ENCODE measurements at regions not wholly inside any gene's neighbourhood (a gene's known extent, or its start where the extent isn't known, plus 50 kb on each side); places are given as distances from the start of the nearest gene placed in this dataset.

DNA sequence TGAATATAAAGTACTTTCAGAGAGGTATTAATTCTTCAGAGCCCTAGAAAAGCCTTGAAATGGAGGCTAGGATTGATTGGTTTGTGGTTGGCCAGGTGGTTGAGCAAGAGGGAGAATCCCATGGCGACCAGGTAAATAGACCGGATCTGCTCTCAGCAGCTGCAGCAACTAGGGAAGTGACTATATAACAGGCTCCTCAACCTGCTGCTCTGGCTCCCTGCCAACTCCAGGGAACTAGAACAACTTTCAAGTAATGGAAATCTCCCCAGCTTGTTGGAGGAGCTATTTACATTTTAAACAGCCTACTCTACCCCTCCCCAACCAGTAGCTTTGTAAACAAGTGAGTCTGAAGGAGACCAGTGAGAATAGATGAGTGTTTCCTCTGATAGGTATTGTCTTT is 121.8 kb upstream of the CADM2 start:
- Histone ChIP-seq H3K9ac (ENCODE audit: low read depth, low read length) (no peak overlapping the region), H3K56ac (ENCODE audit: extremely low read depth, insufficient read depth, low read length) (no peak overlapping the region), H3K27ac (ENCODE audit: insufficient read depth, low read length) (no peak overlapping the region), H3K79me1 (ENCODE audit: low read depth in 1 of 2, low read length in 2 of 2) (no peaks in the 10 kb centered on the region), H3K18ac (ENCODE audit: low read depth, low read length) (no peak overlapping the region), H2BK15ac (ENCODE audit: low read depth, low read length) (no peak overlapping the region), H3K14ac (replicated peaks; ENCODE audit: low read depth, low read length) (no peak overlapping the region), H2BK120ac (ENCODE audit: low read depth, low read length) (no peak overlapping the region), H2AK9ac (replicated peaks; ENCODE audit: low read depth, low read length, poor library complexity) (no peak overlapping the region), H4K20me1 (ENCODE audit: insufficient read depth, low read length) (no peaks in the 10 kb centered on the region), H2BK20ac (ENCODE audit: low read depth, low read length) (no peak overlapping the region), H3K4me3 (ENCODE audit: insufficient read depth, low read depth, low read length) (no peak overlapping the region), H3K4me1 (ENCODE audit: control insufficient read depth, insufficient read depth, low read length) (no peaks in the 10 kb centered on the region), H4K8ac (ENCODE audit: low read depth in 2 of 2, low read length in 2 of 2) (no peak overlapping the region), H3K27me3 (ENCODE audit: control insufficient read depth, insufficient read depth, low read length) (no peaks in the 10 kb centered on the region), H3K23ac (ENCODE audit: low read depth, low read length) (no peak overlapping the region), H2AFZ (replicated peaks; ENCODE audit: low read length, poor library complexity) (no peak overlapping the region), H3K36me3 (ENCODE audit: control insufficient read depth, insufficient read depth, low read length) (no peaks in the 10 kb centered on the region), H2AK5ac (ENCODE audit: low read depth, low read length) (no peak overlapping the region), H3K9me1 (ENCODE audit: insufficient read depth, low read length) (no peaks in the 10 kb centered on the region), H2BK5ac (ENCODE audit: low read depth, low read length, poor library complexity, severe bottlenecking) (no peak overlapping the region), H3K4me2 (ENCODE audit: low read depth, low read length) (no peak overlapping the region), H3K4ac (ENCODE audit: low read depth, low read length) (no peak overlapping the region), H4K91ac (ENCODE audit: insufficient read depth, low read depth, low read length) (no peak overlapping the region), H4K5ac (ENCODE audit: low read depth, low read length) (no peak overlapping the region), H3K9me3 (ENCODE audit: control insufficient read depth, insufficient read depth, low read length) (peaks cover 2% of the 10 kb centered on the region; the same call in 1 of the 2 replicates)
- ChIA-PET CTCF (no interaction called here), POLR2A (ENCODE audit: unreplicated experiment) (no interaction called here)
- no peak for TF ChIP-seq MAFK (IDR thresholded peaks at IDR 0.05; ENCODE audit: low read depth, low read length)
- TF ChIP-seq NFE2L2 (IDR thresholded peaks at IDR 0.05; ENCODE audit: low read depth, low read length), result no peak
- TF ChIP-seq, protein P1, sequence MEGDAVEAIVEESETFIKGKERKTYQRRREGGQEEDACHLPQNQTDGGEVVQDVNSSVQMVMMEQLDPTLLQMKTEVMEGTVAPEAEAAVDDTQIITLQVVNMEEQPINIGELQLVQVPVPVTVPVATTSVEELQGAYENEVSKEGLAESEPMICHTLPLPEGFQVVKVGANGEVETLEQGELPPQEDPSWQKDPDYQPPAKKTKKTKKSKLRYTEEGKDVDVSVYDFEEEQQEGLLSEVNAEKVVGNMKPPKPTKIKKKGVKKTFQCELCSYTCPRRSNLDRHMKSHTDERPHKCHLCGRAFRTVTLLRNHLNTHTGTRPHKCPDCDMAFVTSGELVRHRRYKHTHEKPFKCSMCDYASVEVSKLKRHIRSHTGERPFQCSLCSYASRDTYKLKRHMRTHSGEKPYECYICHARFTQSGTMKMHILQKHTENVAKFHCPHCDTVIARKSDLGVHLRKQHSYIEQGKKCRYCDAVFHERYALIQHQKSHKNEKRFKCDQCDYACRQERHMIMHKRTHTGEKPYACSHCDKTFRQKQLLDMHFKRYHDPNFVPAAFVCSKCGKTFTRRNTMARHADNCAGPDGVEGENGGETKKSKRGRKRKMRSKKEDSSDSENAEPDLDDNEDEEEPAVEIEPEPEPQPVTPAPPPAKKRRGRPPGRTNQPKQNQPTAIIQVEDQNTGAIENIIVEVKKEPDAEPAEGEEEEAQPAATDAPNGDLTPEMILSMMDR (conservative IDR thresholded peaks at IDR 0.05; ENCODE audit: low read depth, low read length), result no peak
- TF ChIP-seq CEBPB (IDR thresholded peaks at IDR 0.05; ENCODE audit: low read depth, low read length), result no peak
- no peak for TF ChIP-seq RCOR1 (IDR thresholded peaks at IDR 0.05; ENCODE audit: insufficient replicate concordance, low read length)
- TF ChIP-seq BHLHE40 (IDR thresholded peaks at IDR 0.05; ENCODE audit: low read depth, low read length), result no peak
- TF ChIP-seq CHD1 (IDR thresholded peaks at IDR 0.05; ENCODE audit: low read depth, low read length), result no peak
- TF ChIP-seq, protein P2, sequence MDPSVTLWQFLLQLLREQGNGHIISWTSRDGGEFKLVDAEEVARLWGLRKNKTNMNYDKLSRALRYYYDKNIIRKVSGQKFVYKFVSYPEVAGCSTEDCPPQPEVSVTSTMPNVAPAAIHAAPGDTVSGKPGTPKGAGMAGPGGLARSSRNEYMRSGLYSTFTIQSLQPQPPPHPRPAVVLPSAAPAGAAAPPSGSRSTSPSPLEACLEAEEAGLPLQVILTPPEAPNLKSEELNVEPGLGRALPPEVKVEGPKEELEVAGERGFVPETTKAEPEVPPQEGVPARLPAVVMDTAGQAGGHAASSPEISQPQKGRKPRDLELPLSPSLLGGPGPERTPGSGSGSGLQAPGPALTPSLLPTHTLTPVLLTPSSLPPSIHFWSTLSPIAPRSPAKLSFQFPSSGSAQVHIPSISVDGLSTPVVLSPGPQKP (IDR thresholded peaks at IDR 0.05; ENCODE audit: borderline replicate concordance, low read depth, low read length), result no peak
- TF ChIP-seq RFX5 (IDR thresholded peaks at IDR 0.05; ENCODE audit: low read depth, low read length), result no peak
- TF ChIP-seq RAD21 (IDR thresholded peaks at IDR 0.05; ENCODE audit: low read length), result no peak
- TF ChIP-seq SMC3 (IDR thresholded peaks at IDR 0.05; ENCODE audit: low read depth, low read length), result no peak
- TF ChIP-seq MXI1 (IDR thresholded peaks at IDR 0.05; ENCODE audit: borderline replicate concordance, low read depth, low read length), result no peak
- no peak for TF ChIP-seq MAZ (IDR thresholded peaks at IDR 0.05; ENCODE audit: borderline replicate concordance, low read depth, low read length)
- TF ChIP-seq FOS (IDR thresholded peaks at IDR 0.05; ENCODE audit: low read depth, low read length), result no peak
- no peak for TF ChIP-seq POLR2A (IDR thresholded peaks at IDR 0.05; ENCODE audit: low read depth, low read length)
- TF ChIP-seq, protein P3, sequence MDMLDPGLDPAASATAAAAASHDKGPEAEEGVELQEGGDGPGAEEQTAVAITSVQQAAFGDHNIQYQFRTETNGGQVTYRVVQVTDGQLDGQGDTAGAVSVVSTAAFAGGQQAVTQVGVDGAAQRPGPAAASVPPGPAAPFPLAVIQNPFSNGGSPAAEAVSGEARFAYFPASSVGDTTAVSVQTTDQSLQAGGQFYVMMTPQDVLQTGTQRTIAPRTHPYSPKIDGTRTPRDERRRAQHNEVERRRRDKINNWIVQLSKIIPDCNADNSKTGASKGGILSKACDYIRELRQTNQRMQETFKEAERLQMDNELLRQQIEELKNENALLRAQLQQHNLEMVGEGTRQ (IDR thresholded peaks at IDR 0.05; ENCODE audit: low read depth, low read length), result no peak
- intact Hi-C loops (cut with micrococcal nuclease) (no loop called here), dilution Hi-C loops (cut with HindIII; ENCODE audit: low sequenced_read_pairs, unreplicated experiment) (no loop called here), in situ Hi-C loops (cut with MboI; ENCODE audit: low sequenced_read_pairs) (no loop called here)
- ATAC-seq (ENCODE audit: low read depth), result no peak
- no peak for DNase-seq
- BruUV-seq (replicated peaks), result no TSS peak
- no CpG with 5 or more reads among the region's 2 CpGs for WGBS, 2 experiments (ENCODE audit: extremely low coverage in 2 of 2, insufficient read length in 1 of 2)

Measured in IMR-90 (cell line).